K562 (cell line): ENCODE measurements at regions not wholly inside any gene's neighbourhood (a gene's known extent, or its start where the extent isn't known, plus 50 kb on each side); places are given as distances from the start of the nearest gene placed in this dataset.

Source experiments
- ATAC-seq: fragments of 200-7000 bp; cut with Tn5 transposase; 3 replicates; pipeline ENCODE4 v1.9.1; 2020; ENCODE audit warnings: moderate library complexity
- BruUV-seq: library from RNA; stranded (reverse); fragments of 400-500 nt; replicated peaks from 2 replicates; lab custom pipeline; 2021; lab: Mats Ljungman, UMichigan
- CTCF ChIA-PET: fragments of 300-600 bp; formaldehyde crosslinking; extraction: SDS; loops from one replicate; lab custom pipeline; 2021; ENCODE audit warnings: low intra/inter-chr PET ratio; lab: Yijun Ruan, JAX
- POLR2A ChIA-PET: fragments of 300-600, 350-650 bp; sonication (Branson Sonifier 250); formaldehyde crosslinking; extraction: SDS; loops from one replicate; lab custom pipeline; 2021; ENCODE audit warnings: antibody characterized with exemption, inconsistent platforms; lab: Yijun Ruan, JAX
- DNase-seq, 4 experiments: peaks; one replicate each; pipeline versions ENCODE4 v3.0.0 to v3.0.0-alpha.2; 2011 to 2018; ENCODE audit warnings: low spot score in 3 of 4, mixed read lengths in 3 of 4; ENCODE audit errors: extremely low read depth in 1 of 4
- FAIRE-seq: peaks from 2 replicates; lab custom pipeline; 2011; peaks lifted over from hg19 to GRCh38; lab: Jason Lieb, UNC
- H2AFZ ChIP-seq: 2 replicates; pipeline ENCODE4 v1.6.0; 2011; ENCODE audit warnings: low read depth, low read length, control low read depth, inconsistent platforms
- H3K27ac ChIP-seq: fragments of 200-600 bp; 3 replicates; pipeline ENCODE4 v1.8.0; 2011; ENCODE audit warnings: low read depth, mild to moderate bottlenecking, control low read depth, inconsistent platforms, low read length, moderate library complexity, mixed read lengths; ENCODE audit errors: extremely low read depth
- H3K27me3 ChIP-seq, 2 experiments: fragments of 300-600 bp in 1 of 2; 2 replicates in 1 of 2; 3 replicates in 1 of 2; pipeline versions ENCODE4 v1.6.0 to v1.8.0; 2011; ENCODE audit warnings: inconsistent platforms in 2 of 2, low read length in 2 of 2, mild to moderate bottlenecking in 1 of 2, mixed read lengths in 1 of 2, moderate library complexity in 1 of 2; ENCODE audit not compliant: control insufficient read depth in 2 of 2, insufficient read depth in 2 of 2
- H3K36me3 ChIP-seq: fragments of 300-600 bp; 3 replicates; pipeline ENCODE4 v1.8.0; 2011; ENCODE audit warnings: mild to moderate bottlenecking, low read length, inconsistent platforms; ENCODE audit not compliant: control insufficient read depth, insufficient read depth
- H3K4me1 ChIP-seq, 2 experiments: fragments of 200-600 bp in 1 of 2; replicated peaks in 1 of 2; 2 replicates in 1 of 2; 3 replicates in 1 of 2; pipeline versions ENCODE4 v1.5.1 to v1.8.0; 2011; ENCODE audit warnings: inconsistent platforms in 2 of 2, low read length in 2 of 2, mild to moderate bottlenecking in 1 of 2, mixed read lengths in 1 of 2, moderate library complexity in 1 of 2; ENCODE audit not compliant: control insufficient read depth in 2 of 2, insufficient read depth in 2 of 2
- H3K4me2 ChIP-seq: 2 replicates; pipeline ENCODE4 v1.6.1; 2011; ENCODE audit warnings: low read length, control low read depth, inconsistent platforms, mixed read lengths; ENCODE audit not compliant: insufficient read depth
- H3K4me3 ChIP-seq: fragments of 200-600 bp; sonication (generic), shearing (Covaris generic); 2 replicates; pipeline ENCODE4 v1.5.1; 2016; ENCODE audit warnings: control low read depth, inconsistent platforms
- H3K79me2 ChIP-seq: fragments of 200-600 bp; 3 replicates; pipeline ENCODE4 v1.8.0; 2011; ENCODE audit warnings: low read length, inconsistent platforms; ENCODE audit not compliant: control insufficient read depth, insufficient read depth
- H3K9ac ChIP-seq, 2 experiments: 2 replicates each; pipeline versions ENCODE4 v1.6.0 to v1.6.1; 2011; ENCODE audit warnings: low read depth in 2 of 2, low read length in 2 of 2, control low read depth in 1 of 2, inconsistent platforms in 1 of 2, mild to moderate bottlenecking in 1 of 2, mixed read lengths in 1 of 2; ENCODE audit not compliant: insufficient read depth in 1 of 2
- H3K9me1 ChIP-seq: one replicate; pipeline ENCODE4 v1.6.0; 2011; ENCODE audit warnings: inconsistent platforms, mild to moderate bottlenecking, low read length, moderate library complexity; ENCODE audit not compliant: control insufficient read depth, insufficient read depth
- H3K9me3 ChIP-seq: replicated peaks from 2 replicates; pipeline ENCODE4 v1.5.1; 2011; ENCODE audit warnings: low read depth, low read length, inconsistent platforms; ENCODE audit not compliant: control insufficient read depth, insufficient read depth
- H4K20me1 ChIP-seq: replicated peaks from 2 replicates; pipeline ENCODE4 v1.6.1; 2011; ENCODE audit warnings: low read length, inconsistent platforms, mixed read lengths; ENCODE audit not compliant: control insufficient read depth, insufficient read depth
- FOXA3 ChIP-seq, 2 experiments: fragments of 450-650 bp in 1 of 2; sonication (generic) in 1 of 2; formaldehyde crosslinking; IDR thresholded peaks in 1 of 2; conservative IDR thresholded peaks in 1 of 2; 2 replicates each; pipeline versions ENCODE4 v1.4.0 to v1.8.0; 2020 to 2022; ENCODE audit warnings: mild to moderate bottlenecking in 2 of 2, missing genetic modification reagents in 1 of 2
- KLF13 ChIP-seq: fragments of 450-650 bp; IDR thresholded peaks from 2 replicates; pipeline ENCODE4 v1.6.1; 2016; ENCODE audit warnings: missing genetic modification characterization, low read depth, mild to moderate bottlenecking, missing compliant biosample characterization, moderate library complexity, borderline replicate concordance
- PHF20 ChIP-seq: fragments of 450-650 bp; IDR thresholded peaks from 2 replicates; pipeline ENCODE4 v1.6.1; 2018; ENCODE audit not compliant: partially characterized antibody
- PHTF2 ChIP-seq: fragments of 250-450 bp; sonication (Bioruptor Pico); IDR thresholded peaks from 2 replicates; pipeline ENCODE4 v1.5.0; 2021; ENCODE audit warnings: mild to moderate bottlenecking
- POLR2A ChIP-seq: fragments of 450-650 bp; conservative IDR thresholded peaks from 2 replicates; pipeline ENCODE4 v1.6.1; 2016
- ZNF75A ChIP-seq: fragments of 450-650 bp; formaldehyde crosslinking; IDR thresholded peaks from 2 replicates; pipeline ENCODE4 v1.4.0; 2020; ENCODE audit warnings: mild to moderate bottlenecking
- WGBS: fragments of 100-300 bp; shearing (Covaris generic); methylation state at CpG from one replicate; pipeline ENCODE4 v1.1.6; 2016; ENCODE audit warnings: low coverage, mixed read lengths; ENCODE audit not compliant: insufficient coverage; ENCODE audit errors: missing lambda C conversion rate; 5-methylcytosine and 5-hydroxymethylcytosine counted together
- in situ Hi-C: fragments of 300-500 bp; cut with MboI; formaldehyde crosslinking; loops from 4 replicates; pipeline ENCODE4 v1.15.0; 2018; ENCODE audit warnings: inconsistent platforms, mixed read lengths
- intact Hi-C: fragments of 100-400 bp; cut with micrococcal nuclease; formaldehyde crosslinking; loops from 2 replicates; pipeline ENCODE4 v1.14.2; 2022
- TF ChIP-seq, protein P1 (sequence below): fragments of 250-450 bp; sonication (Bioruptor Pico); IDR thresholded peaks from 2 replicates; pipeline ENCODE4 v1.8.0; 2022; ENCODE audit warnings: moderate library complexity, mild to moderate bottlenecking, inconsistent platforms
- TF ChIP-seq, protein P2 (sequence below), 2 experiments: fragments of 450-650 bp in 1 of 2; IDR thresholded peaks; 2 replicates each; pipeline ENCODE4 v1.6.1; 2011 to 2017; ENCODE audit warnings: low read depth in 2 of 2, antibody characterized with exemption in 1 of 2, borderline replicate concordance in 1 of 2, low read length in 1 of 2, mild to moderate bottlenecking in 1 of 2, mixed read lengths in 1 of 2; ENCODE audit not compliant: control insufficient read depth in 1 of 2
- TF ChIP-seq, protein P3 (sequence below): fragments of 200-800 bp; sonication (Bioruptor generic); IDR thresholded peaks from 2 replicates; pipeline ENCODE4 v1.6.1; 2016; ENCODE audit warnings: missing genetic modification characterization, missing compliant biosample characterization
- TF ChIP-seq, protein P4 (sequence below): fragments of 450-650 bp; formaldehyde crosslinking; IDR thresholded peaks from 2 replicates; pipeline ENCODE4 v1.4.0; 2022; ENCODE audit warnings: missing genetic modification characterization

DNA sequence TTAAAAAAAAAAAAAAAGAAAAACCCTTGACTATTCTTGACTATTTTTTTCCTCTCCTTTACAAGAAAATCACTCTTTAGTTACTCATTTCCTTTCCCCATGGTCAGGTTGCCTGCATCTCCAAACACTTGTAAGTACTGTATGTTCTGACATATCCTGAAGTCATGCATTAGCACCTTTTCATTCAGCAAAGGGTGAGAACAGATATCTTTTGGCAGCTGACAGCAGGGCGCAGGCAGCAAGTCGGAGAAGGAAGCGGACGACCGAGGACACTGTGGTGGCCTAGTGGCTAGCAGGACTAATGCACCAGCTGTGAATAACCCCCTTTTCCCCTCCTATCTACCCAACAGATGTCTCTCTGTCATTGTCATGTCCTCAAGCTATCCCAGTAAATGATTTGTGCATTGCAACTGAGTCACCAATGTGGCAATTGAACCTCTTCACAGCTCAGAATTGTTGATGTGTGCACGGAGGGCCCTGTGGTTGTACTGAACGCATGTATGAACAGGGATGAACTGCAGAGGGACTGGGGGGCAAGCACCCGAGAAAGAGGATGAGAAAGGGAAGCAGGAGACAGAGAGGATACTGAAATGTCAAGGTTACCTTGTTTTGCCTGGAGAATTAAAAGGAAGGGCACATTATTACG, 996.0 kb upstream of the ARRDC3 start:
- Histone ChIP-seq H3K4me2 (no peak overlapping the region), H3K9ac (no peak overlapping the region), H3K36me3 (no peaks in the 10 kb centered on the region), H3K4me3 (no peak overlapping the region), H3K27me3 (no peaks in the 10 kb centered on the region), H3K27ac (no peak overlapping the region), H3K9me3 (no peaks in the 10 kb centered on the region), H2AFZ (no peak overlapping the region), H4K20me1 (no peaks in the 10 kb centered on the region), H3K9me1 (no peaks in the 10 kb centered on the region), H3K4me1 (no peaks in the 10 kb centered on the region), H3K79me2 (no peaks in the 10 kb centered on the region)
- ATAC-seq (no peak), DNase-seq (no peak), FAIRE-seq (no peak)
- no TSS peak for BruUV-seq
- intact Hi-C loops = no loop called here
- in situ Hi-C loops = no loop called here
- CTCF ChIA-PET = no interaction called here
- WGBS = 0% methylated on average over 9 of the region's 9 CpGs
- POLR2A ChIA-PET = no interaction called here
- TF ChIP-seq PHTF2 (no peak), ZNF75A (CRISPR knock-in tag) (no peak), KLF13 (tag) (no peak), FOXA3 (CRISPR knock-in tag; conservative IDR thresholded peaks at IDR 0.05 in 1 of 2, IDR thresholded peaks at IDR 0.05 in 1 of 2) (no peak), POLR2A (no peak), PHF20 (no peak)
- TF ChIP-seq, protein P1, sequence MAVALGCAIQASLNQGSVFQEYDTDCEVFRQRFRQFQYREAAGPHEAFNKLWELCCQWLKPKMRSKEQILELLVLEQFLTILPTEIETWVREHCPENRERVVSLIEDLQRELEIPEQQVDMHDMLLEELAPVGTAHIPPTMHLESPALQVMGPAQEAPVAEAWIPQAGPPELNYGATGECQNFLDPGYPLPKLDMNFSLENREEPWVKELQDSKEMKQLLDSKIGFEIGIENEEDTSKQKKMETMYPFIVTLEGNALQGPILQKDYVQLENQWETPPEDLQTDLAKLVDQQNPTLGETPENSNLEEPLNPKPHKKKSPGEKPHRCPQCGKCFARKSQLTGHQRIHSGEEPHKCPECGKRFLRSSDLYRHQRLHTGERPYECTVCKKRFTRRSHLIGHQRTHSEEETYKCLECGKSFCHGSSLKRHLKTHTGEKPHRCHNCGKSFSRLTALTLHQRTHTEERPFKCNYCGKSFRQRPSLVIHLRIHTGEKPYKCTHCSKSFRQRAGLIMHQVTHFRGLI (CRISPR knock-in tag) = no peak
- TF ChIP-seq, protein P2, sequence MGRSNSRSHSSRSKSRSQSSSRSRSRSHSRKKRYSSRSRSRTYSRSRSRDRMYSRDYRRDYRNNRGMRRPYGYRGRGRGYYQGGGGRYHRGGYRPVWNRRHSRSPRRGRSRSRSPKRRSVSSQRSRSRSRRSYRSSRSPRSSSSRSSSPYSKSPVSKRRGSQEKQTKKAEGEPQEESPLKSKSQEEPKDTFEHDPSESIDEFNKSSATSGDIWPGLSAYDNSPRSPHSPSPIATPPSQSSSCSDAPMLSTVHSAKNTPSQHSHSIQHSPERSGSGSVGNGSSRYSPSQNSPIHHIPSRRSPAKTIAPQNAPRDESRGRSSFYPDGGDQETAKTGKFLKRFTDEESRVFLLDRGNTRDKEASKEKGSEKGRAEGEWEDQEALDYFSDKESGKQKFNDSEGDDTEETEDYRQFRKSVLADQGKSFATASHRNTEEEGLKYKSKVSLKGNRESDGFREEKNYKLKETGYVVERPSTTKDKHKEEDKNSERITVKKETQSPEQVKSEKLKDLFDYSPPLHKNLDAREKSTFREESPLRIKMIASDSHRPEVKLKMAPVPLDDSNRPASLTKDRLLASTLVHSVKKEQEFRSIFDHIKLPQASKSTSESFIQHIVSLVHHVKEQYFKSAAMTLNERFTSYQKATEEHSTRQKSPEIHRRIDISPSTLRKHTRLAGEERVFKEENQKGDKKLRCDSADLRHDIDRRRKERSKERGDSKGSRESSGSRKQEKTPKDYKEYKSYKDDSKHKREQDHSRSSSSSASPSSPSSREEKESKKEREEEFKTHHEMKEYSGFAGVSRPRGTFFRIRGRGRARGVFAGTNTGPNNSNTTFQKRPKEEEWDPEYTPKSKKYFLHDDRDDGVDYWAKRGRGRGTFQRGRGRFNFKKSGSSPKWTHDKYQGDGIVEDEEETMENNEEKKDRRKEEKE (IDR thresholded peaks at IDR 0.05; ENCODE audit: borderline replicate concordance in 1 of 2, control insufficient read depth in 1 of 2, low read depth in 2 of 2, low read length in 1 of 2) = no peak
- TF ChIP-seq, protein P3, sequence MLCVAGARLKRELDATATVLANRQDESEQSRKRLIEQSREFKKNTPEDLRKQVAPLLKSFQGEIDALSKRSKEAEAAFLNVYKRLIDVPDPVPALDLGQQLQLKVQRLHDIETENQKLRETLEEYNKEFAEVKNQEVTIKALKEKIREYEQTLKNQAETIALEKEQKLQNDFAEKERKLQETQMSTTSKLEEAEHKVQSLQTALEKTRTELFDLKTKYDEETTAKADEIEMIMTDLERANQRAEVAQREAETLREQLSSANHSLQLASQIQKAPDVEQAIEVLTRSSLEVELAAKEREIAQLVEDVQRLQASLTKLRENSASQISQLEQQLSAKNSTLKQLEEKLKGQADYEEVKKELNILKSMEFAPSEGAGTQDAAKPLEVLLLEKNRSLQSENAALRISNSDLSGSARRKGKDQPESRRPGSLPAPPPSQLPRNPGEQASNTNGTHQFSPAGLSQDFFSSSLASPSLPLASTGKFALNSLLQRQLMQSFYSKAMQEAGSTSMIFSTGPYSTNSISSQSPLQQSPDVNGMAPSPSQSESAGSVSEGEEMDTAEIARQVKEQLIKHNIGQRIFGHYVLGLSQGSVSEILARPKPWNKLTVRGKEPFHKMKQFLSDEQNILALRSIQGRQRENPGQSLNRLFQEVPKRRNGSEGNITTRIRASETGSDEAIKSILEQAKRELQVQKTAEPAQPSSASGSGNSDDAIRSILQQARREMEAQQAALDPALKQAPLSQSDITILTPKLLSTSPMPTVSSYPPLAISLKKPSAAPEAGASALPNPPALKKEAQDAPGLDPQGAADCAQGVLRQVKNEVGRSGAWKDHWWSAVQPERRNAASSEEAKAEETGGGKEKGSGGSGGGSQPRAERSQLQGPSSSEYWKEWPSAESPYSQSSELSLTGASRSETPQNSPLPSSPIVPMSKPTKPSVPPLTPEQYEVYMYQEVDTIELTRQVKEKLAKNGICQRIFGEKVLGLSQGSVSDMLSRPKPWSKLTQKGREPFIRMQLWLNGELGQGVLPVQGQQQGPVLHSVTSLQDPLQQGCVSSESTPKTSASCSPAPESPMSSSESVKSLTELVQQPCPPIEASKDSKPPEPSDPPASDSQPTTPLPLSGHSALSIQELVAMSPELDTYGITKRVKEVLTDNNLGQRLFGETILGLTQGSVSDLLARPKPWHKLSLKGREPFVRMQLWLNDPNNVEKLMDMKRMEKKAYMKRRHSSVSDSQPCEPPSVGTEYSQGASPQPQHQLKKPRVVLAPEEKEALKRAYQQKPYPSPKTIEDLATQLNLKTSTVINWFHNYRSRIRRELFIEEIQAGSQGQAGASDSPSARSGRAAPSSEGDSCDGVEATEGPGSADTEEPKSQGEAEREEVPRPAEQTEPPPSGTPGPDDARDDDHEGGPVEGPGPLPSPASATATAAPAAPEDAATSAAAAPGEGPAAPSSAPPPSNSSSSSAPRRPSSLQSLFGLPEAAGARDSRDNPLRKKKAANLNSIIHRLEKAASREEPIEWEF = no peak
- TF ChIP-seq, protein P4, sequence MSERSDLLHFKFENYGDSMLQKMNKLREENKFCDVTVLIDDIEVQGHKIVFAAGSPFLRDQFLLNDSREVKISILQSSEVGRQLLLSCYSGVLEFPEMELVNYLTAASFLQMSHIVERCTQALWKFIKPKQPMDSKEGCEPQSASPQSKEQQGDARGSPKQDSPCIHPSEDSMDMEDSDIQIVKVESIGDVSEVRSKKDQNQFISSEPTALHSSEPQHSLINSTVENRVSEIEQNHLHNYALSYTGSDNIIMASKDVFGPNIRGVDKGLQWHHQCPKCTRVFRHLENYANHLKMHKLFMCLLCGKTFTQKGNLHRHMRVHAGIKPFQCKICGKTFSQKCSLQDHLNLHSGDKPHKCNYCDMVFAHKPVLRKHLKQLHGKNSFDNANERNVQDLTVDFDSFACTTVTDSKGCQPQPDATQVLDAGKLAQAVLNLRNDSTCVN (CRISPR knock-in tag) = no peak
